ENCODE measurements at regions not wholly inside any gene's neighbourhood (a gene's known extent, or its start where the extent isn't known, plus 50 kb on each side); places are given as distances from the start of the nearest gene placed in this dataset.

GRCh38 chr3:34020170-34020569 is 221.7 kb downstream of the PDCD6IP start:
- no peak for TF ChIP-seq CTCF (IDR thresholded peaks at IDR 0.05; ENCODE audit: low read depth, low read length)
- Histone ChIP-seq H3K36me3 (no peaks in the 10 kb centered on the region), H3K9me3 (ENCODE audit: low read depth) (no peaks in the 10 kb centered on the region), H3K4me1 (ENCODE audit: low read depth) (no peaks in the 10 kb centered on the region), H3K4me3 (no peak overlapping the region), H3K27ac (no peak overlapping the region), H3K27me3 (no peaks in the 10 kb centered on the region)
- DNase-seq (ENCODE audit: low read depth in 1 of 2, low spot score in 1 of 2): no peak

- Histone ChIP-seq H3K36me3 (no peaks in the 10 kb centered on the region), H3K9me3 (ENCODE audit: low read depth) (no peaks in the 10 kb centered on the region), H3K27ac (no peak overlapping the region), H3K27me3 (no peaks in the 10 kb centered on the region), H3K4me1 (ENCODE audit: low read depth) (no peaks in the 10 kb centered on the region), H3K4me3 (no peak overlapping the region)
- no peak for TF ChIP-seq CTCF (IDR thresholded peaks at IDR 0.05; ENCODE audit: low read depth, low read length)
- no peak for DNase-seq (ENCODE audit: low read depth in 1 of 2, low spot score in 1 of 2)
These were observed 222.6 kb downstream of the PDCD6IP start for GRCh38 chr3:34020726-34021680.

GRCh38 chr3:34022147-34022546 is 223.7 kb downstream of the PDCD6IP start:
- no peak for TF ChIP-seq CTCF (IDR thresholded peaks at IDR 0.05; ENCODE audit: low read depth, low read length)
- no peak for DNase-seq (ENCODE audit: low read depth in 1 of 2, low spot score in 1 of 2)
- Histone ChIP-seq H3K27me3 (no peaks in the 10 kb centered on the region), H3K27ac (no peak overlapping the region), H3K9me3 (ENCODE audit: low read depth) (no peaks in the 10 kb centered on the region), H3K4me3 (no peak overlapping the region), H3K4me1 (ENCODE audit: low read depth) (no peaks in the 10 kb centered on the region), H3K36me3 (no peaks in the 10 kb centered on the region)

- Histone ChIP-seq H3K36me3 (no peaks in the 10 kb centered on the region), H3K4me3 (no peak overlapping the region), H3K27me3 (no peaks in the 10 kb centered on the region), H3K9me3 (ENCODE audit: low read depth) (no peaks in the 10 kb centered on the region), H3K4me1 (ENCODE audit: low read depth) (no peaks in the 10 kb centered on the region), H3K27ac (no peak overlapping the region)
- TF ChIP-seq CTCF (IDR thresholded peaks at IDR 0.05; ENCODE audit: low read depth, low read length): no peak
- DNase-seq (ENCODE audit: low read depth in 1 of 2, low spot score in 1 of 2): no peak
These were observed 226.2 kb downstream of the PDCD6IP start for GRCh38 chr3:34024447-34025240.

GRCh38 chr3:34033839-34034238 is 235.4 kb downstream of the PDCD6IP start:
- Histone ChIP-seq H3K27ac (no peak overlapping the region), H3K9me3 (ENCODE audit: low read depth) (no peaks in the 10 kb centered on the region), H3K27me3 (no peaks in the 10 kb centered on the region), H3K4me3 (no peak overlapping the region), H3K36me3 (no peaks in the 10 kb centered on the region), H3K4me1 (ENCODE audit: low read depth) (no peaks in the 10 kb centered on the region)
- TF ChIP-seq CTCF (IDR thresholded peaks at IDR 0.05; ENCODE audit: low read depth, low read length): no peak
- no peak for DNase-seq (ENCODE audit: low read depth in 1 of 2, low spot score in 1 of 2)

All from cardiac muscle cell (in vitro differentiated cells and primary cell).